Stimulated activated CD4-positive, alpha-beta T cell treated with anti-CD3 and anti-CD28 coated beads, TNF-alpha, amount 100 ng/mL, for 24 hours (primary cell): ENCODE measurements at regions not wholly inside any gene's neighbourhood (a gene's known extent, or its start where the extent isn't known, plus 50 kb on each side); places are given as distances from the start of the nearest gene placed in this dataset.

Source experiments
- DNase-seq, 3 experiments: peaks; one replicate each; pipeline ENCODE4 v3.0.0-alpha.2; 2020; ENCODE audit warnings: low read depth in 3 of 3

DNA sequence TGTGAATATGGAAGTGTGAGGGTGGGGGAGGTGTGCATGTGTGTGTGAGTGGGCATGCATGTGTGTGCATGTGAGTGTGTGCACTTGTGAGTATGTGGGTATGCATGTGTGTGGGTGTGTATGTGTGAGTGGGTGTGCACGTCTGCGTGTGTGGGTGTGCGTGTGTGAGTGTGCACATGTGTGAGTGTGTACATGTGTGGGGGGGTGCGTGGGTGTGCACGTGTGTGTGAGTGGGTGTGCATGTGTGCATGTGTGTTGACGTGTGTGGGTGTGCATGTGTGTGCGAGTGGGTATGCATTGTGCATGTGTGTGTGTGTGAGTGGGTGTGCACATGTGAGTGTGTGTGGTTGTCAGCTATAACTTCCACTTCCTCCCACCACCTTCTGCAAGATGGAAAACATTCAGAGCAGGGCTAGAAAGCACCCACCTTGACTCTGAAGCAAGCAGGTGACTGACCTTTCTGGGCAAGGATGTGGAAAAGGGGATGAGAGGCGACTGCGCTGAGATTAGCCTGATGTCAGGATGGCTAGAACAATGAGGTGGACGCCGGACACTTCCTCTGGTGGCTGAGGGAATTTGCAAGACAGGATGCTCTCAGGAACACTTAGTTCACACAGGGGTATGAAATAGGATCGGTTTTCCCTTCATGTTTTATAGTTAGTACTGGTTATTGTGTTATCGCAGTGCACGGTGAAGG, 103.6 kb downstream of the ACKR3 start:
- DNase-seq, result no peak

DNA sequence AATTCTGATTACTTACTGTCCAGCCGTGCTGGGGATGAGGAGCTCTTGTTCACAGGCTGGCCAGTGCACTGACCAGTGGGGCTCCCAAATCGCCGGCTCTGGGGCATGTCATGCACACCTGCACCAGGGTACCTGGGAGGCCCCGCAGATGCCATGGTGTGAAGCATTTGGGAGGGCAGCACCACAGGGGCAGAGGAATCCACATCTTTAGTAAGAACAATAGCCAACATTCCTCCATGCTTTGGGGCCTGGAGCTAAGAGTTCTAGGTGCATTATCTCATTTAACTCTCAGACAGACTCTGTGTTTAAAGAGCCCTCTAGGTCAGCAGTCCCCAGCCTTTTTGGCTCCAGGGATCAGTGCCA, 104.2 kb downstream of the ACKR3 start:
- no peak for DNase-seq

DNA sequence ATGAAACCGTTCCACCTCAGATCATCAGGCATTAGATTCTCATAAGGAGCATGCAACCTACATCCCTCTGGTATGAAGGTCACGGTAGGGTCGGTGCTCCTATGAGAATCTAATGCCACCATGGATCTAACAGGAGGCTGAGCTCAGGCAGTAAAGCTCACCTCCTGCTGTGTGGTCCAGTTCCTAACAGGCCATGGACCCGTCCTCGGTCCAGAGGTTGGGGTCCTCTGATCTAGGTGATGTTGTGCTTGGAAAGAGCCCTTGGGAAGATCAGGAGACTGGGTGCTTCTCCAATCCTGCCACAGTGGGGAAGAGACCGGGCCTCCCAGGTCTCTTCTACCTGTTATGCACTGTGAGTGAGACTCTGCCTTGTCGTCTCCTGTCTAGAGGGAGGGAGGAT, 104.6 kb downstream of the ACKR3 start:
- DNase-seq, result no peak

DNA sequence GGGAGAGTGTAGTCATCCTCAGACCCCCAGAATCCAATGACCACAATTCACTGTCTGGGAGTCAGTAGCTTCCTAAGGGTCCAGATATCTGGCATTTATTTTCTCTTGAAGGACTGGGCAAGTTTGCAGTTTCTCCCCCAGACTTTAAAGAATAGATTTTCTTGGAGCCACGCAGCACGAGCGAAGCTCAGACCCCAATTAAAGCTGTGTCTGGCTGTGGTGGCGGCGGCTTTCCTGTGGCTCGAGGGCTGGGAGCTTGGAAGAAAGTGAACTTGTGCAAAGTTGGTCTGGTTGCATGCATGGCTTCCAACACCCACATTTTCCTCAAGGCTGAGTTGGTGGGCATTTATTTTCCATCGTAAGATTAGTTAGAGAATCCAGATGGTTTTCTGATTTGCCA, 105.0 kb downstream of the ACKR3 start:
- no peak for DNase-seq

DNA sequence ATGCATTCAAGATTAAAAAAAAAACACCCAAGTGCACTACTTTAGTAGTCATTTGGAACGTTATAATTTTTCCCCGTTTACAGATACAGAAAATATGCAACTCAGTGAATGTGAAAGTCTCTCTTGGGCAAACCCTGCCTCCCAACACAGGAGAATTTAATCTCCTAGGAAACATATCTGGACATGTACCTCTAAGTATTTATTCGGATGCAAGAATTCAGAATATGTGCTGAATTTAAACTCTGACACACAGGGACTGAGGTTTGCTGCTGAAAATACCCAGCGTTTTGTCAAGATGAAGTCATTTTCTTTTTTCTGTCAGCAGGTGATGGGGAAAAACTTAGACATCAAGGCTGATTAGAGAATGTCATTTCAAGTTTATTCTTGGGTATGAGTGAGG, 105.4 kb downstream of the ACKR3 start:
- DNase-seq, result no peak

DNA sequence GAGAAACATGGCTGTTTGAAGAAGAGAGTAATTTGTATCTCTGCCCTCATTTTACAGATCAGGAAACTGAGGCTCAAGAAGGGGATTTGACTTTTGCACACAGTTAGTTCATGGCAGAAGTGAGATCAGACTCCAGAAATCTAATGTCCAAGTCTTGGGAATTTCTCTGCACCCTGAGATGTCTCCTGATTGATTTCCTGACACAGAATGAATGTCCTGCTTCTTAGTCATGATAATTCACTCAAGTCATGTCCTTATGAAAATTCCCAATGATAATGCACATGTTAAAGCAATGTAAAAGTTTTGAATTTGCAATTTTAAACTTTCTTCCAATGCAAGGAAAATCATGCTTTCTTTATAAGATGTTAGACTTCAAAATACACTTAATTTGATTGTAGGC, 105.9 kb downstream of the ACKR3 start:
- DNase-seq, result no peak

DNA sequence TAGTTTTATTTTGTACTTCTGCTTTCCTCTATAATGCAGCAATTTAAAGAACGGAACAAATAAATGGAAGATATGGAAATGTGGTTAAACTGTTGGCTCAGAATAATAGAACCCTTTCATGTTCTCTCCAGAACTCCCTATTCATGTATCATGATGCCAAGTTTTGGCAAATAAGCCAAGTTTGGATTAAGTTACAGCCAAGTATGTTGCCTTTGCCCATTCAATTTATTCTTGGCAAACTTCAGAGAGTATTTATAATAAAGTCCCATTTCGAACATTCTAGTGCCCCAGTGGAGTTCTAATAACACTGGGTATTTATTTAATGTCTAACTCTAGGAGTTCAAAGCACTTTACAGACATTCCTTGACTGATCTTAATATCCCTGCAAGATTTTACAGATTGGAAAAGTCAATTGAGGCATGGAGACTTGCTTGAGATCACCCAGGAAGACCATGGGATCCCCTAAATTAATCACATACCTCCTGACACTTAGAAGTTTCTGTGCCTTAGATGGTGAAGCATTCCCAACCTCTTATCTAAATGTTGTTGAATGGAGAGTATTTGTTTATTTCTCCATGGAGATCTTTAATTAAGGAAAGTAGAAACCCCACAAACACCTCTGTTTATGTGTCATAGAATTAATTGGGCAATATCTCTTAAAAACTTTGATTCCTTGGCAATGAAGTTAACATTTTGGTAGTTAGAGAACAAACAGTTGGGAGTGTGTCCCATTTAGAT, 106.7 kb downstream of the ACKR3 start:
- DNase-seq, result no peak

DNA sequence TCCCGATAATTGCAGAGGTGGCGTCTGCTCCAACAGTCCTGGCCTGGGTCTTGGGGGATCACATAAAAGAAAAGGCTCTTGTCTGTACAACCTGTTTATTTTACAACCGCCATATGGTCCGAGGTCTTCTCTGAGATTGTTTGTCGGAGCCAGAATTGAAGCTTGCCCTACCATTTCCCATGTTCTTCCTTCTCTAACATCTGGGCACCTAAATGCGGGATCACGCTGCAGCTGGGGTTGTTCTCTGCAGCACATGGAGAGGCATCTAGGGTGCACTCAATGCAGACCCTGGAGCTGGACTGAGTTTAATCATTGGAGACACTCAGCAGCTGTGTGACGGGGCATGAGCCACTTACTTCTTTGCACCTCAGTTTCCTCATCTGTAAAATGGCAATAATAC, 107.7 kb downstream of the ACKR3 start:
- no peak for DNase-seq

DNA sequence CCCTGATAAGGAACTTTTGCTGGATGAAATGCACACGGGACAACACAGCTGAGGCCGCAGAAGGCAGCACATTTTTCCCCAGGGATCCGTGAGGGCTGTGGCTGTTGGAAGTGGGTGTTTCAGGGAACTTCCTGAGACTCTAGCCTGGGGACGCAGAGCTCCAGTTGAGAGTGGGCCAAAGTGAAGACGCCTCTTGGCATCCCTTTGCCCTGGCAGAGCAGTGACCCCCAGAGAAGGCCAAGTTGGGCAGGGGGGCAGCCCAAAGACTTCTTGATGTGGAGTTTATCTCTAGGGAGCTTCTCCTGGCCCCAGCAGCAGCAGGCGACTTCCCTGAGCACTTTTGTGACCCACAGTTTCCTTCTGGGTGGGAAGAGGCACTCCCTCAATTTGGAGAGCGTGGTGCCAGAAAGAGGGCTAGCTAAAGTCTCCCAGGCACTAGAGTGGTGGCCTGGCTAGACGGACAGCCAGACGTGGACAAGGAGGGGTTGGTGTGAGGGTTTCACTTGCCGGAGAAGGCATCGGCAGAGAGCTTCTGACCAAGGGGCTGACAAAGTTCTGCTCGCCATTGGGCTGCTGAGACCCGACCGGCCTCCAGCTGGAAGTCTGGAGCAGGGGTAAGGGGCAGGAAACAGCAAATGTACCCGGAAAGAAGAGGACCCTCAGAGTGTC, 108.8 kb downstream of the ACKR3 start:
- DNase-seq, result no peak

DNA sequence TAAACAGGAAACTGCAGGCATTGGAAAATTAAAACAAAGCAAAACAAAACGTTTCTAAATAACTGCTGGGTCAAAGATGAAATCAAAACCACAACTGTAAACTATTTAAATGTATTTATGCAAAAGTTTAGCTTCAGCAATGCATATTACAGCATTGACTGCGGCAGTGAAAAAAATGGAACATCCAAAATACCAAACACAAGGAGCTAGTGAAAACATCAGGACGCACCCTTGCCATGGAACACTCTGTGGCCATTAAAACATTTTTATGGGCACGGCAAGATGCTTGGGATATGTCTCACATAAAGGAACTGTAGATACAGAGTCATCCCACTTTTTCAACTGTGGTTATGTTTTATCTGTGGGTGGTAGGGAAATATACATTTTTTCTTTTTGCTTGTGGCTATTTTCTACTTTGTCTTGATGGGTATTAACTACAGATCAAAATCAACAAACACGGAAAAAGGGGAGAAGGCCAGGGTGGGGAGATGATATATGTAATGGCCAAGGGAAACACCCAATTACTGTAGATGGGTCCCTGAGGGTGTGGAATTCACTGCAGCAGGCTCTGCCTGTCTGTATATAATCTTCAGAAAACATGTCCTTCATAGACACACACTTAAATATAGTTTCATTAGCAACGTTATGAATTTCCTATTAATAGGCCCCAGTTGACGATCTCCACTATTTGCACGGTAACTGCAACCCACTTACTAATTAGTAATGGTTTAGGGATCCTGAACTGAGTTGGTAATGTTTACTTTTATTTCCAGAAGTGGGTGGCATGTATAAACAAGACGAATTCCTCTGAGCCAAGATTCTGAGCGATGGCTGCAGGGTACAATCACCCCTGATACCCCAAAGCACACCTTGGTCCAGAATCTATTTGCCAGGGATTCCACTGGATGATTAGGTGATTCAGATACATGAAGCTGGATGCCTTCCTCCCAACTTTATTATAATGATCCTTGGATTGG, 110.5 kb downstream of the ACKR3 start:
- DNase-seq, result no peak

DNA sequence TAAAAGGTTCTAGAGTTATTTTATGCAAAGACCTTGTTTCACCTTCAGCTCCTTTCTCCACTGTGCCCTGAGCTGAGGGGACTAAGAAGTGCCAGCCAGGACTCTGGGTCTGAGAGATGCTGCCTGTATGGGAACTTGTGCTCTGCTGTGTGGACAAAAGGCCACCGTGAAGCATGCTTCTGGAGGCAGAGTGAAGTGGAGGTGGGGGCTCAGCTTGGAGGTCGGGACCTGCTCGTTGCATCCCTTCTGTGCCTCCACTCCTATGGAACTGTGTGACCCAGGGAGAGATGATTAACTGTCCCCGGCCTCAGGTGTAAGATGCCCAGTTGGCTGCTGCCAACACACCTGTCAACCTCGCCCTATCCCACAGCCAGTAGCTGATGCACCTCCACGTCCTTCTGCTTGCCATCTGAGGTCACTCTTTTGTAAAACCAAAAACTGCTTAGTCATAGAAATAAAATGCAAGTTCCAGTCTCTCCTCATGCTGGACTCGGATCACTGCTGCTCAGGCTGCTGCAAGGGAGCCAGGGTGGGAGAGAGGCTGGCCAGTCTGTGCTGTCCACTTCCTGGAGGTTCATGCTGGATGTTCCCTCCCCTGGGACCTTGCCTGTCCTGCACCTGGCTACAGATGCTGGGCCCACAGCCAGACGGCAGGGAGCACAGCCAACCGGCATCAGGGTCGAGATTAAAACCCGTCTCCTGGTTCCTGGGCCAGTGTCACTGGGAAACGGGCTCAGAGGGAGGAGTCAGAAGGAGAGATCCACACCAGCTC, 113.2 kb downstream of the ACKR3 start:
- no peak for DNase-seq

DNA sequence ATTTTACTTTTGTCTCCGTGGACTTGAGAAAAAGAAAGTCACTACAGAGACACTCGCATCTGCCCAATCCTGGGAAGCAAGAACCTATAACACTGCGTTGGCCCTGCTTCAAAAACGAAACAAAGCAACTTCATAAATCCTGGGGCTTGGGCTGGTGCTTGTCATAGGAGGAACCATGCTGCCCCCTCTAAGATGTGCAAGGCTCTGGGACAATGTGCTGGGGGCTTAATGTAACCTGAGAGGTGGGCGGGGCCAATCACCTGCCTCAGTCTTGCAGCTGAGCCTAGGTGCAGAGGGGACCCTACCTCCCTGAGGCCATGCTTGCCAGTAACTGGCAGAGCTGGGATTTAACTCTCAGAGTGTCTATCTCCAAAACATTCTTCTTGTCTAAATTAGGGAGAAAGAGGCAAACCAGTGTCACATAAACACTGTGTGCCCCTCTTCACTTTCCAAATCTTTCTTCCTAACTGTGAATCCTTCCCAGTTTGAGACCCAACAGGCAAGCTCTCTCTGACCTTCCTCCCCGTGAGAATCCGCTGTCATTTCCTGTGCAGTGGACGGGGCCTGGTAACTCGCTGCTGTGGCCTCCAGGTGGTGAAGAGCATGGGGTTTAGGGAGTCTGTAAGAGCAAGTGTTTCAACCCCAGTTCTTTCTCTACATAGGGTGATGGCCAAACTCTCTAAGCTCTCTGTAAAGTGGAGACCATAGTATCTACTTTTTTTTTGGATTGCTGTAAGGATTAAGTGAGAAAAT, 115.1 kb downstream of the ACKR3 start:
- DNase-seq, result no peak

DNA sequence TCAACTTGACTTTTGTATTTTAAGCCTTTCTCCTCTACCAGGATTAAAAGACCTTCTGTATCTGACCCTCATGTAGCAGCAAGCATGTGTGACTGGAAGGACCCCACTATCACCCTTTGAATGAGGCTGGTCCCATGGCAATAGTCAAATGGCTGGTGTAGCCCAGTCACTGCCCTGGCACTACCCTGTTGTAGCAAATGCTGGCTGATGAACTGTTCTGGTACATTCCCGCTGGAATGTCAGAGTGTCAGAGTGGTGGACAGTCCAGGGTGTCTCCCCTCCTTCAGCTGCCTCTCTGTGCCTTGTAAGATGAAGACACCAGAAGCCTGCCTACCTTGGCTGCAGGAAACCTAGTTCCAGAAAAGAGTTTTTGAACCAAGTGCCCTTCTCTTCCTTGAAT, 115.7 kb downstream of the ACKR3 start:
- no peak for DNase-seq

DNA sequence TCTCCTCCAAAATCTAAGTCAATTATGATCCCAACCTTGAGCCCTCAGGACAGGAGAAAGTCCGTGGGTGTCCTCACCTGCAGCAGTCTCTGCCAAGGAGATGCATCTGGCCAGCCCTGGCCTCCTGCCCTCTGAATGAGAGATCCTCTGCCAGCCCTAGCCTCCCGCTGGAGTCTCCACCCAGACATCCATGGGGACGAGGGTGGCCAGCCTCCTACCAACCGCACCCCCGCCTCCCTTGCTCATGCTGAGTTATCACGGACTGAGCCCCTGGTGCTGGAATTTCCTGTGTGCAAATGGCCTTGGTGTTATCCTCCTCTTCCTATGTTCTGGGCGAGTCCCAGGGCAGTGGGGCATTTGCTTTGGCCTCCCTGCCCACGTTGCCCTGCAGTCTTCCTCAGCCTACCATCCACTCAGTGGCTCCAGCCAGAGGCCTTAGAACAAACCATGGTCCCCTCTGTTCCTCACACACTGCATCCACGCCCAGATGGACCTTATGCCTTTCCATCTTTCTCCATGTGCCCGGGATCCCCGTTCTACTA, 116.4 kb downstream of the ACKR3 start:
- DNase-seq, result no peak

DNA sequence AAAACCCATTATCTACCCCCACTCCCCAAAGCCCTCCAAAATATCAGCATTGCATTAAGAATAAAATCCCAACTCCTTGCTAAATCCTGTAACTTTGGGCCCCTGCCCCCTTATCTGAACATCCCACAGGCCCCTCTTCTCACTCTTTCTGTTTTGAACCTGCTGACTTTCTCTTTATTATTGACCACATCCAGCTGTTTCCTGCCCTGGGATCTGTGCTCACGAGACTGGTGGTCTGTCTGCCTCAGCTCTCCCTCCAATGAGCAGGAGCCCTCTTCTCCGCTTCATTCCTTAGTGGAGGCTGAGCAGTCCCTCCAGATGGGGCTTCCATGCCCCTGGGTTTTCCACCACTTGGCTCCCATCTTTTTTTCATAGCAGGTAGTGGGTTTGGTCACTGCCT, 116.9 kb downstream of the ACKR3 start:
- no peak for DNase-seq

DNA sequence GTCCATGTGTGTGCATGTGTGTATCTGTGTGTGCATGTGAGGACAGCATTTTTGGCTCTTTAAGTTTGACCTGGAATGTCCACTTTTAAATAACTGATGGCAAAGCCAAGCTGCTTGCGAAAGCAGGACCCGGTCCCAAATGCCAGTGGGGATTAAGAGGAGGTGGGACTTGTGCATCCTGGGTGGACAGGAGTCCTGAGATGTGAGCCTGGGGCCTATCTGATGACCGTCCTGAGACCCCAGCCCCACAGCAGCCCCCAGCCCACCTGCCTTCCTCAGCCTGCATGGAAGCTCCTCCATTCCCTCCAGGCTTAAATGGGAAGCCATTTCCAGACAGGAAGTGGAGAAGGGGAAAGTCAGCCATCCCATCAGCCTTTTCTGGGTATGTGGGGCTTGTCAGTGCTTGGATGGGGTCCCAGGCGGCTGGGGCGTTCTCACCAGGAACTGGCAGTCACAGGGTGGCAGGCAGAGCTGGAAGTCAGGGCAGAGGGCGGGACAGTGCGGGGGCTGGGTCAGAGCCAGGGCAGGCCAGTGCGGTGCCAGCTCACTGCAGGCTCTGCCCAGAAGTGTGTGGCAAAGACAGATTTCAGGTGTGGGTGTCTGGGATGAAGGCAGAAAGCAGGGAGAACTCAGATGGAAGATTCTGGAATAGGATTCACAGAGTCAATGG, 117.8 kb downstream of the ACKR3 start:
- no peak for DNase-seq

DNA sequence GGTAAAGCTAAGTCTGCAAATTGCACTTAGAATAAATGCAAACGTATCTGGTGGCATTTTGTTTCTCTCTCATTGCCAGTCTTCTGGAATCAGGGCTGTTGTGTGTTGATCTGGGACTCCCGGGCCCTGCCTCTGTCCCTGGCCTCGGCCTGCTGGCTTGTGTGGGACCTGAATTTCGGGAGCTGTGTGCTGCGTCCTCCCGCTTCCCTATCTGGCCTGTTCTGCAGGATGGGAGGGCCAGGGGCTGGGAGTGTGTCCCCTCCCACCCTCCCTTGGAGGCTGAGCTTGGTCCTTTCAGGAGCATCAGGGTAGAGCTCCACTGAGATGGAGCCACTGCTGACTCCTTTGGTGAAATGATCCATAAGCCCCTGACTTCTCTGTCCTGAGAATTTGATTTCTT, 118.5 kb downstream of the ACKR3 start:
- DNase-seq, result no peak

DNA sequence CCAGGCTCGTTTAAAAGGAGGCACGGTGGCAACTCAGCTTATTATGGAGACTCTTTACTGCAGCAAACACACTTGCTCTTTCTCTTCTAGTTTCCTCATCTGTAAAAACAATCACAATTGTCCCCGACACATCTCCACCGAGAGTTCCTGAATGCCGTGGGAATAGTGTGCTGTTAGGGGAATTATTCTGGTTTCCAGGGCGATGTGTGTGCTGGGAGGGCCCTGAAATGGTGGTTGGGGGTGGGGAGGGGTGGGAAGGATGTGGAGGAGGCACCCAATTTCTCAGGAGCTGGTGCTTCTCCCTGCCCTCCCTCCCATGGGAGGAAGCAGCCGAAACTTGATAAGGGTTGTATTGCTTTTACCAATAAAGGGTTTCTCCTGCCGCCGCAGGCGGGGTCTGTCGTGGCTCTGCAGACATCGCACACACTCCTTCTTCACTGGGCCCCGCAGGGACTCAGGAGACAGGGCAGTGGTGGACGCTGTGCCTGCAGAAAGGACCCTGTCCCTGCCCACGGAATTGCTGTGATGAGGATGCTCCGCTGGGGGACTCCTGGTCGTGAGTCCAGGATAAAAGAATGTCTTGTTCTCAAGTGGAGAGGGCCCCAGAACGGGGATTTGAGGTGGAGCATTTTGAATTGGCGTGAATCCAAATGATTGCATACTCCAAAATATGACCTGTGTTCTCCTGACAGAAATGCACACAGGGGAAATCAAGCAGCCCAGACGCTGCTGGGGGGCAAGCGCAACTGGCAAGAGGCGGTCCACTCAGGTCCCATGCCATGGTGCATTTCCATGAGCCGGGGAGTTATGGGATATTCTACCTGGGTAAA, 119.2 kb downstream of the ACKR3 start:
- DNase-seq, result no peak

DNA sequence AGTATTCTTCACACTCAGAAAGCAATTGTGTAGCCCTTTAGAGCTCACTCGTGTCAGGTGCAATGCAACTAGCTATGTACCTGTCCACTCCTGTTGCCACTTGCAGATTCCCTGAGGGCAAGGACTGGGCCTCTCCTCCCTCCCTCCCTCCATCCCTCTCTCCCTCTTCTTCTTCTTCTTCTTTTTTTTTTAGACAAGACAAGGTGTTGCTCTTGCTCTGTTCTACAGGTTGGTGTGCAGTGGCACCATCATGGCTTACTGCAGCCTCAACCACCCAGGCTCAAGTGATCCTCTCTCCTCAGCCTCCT, 119.7 kb downstream of the ACKR3 start:
- DNase-seq, result no peak
